Astrocyte (in vitro differentiated cells and primary cell): ENCODE measurements at regions not wholly inside any gene's neighbourhood (a gene's known extent, or its start where the extent isn't known, plus 50 kb on each side); places are given as distances from the start of the nearest gene placed in this dataset.
A peak's percentile ranks its signal among the peaks of the same experiment; 100 is the strongest.

Experiments
- DNase-seq: peaks from one replicate; pipeline ENCODE4 v3.0.0-alpha.2; 2010; ENCODE audit warnings: low read depth
- FAIRE-seq: peaks from 2 replicates; lab custom pipeline; 2011; peaks lifted over from hg19 to GRCh38; lab: Jason Lieb, UNC
- H2AFZ ChIP-seq: 2 replicates; pipeline ENCODE4 v1.6.0; 2012; ENCODE audit warnings: low read depth, low read length, inconsistent platforms
- H3K27ac ChIP-seq: 2 replicates; pipeline ENCODE4 v1.5.1; 2011; ENCODE audit warnings: low read depth, low read length, inconsistent platforms
- H3K27me3 ChIP-seq: 2 replicates; pipeline ENCODE4 v1.6.0; 2011; ENCODE audit warnings: low read length, inconsistent platforms; ENCODE audit not compliant: insufficient read depth
- H3K36me3 ChIP-seq: 2 replicates; pipeline ENCODE4 v1.5.1; 2011; ENCODE audit warnings: low read length, inconsistent platforms; ENCODE audit not compliant: insufficient read depth
- H3K4me1 ChIP-seq: 2 replicates; pipeline ENCODE4 v1.5.1; 2011; ENCODE audit warnings: low read length, inconsistent platforms; ENCODE audit not compliant: insufficient read depth
- H3K4me2 ChIP-seq: 2 replicates; pipeline ENCODE4 v1.6.0; 2012; ENCODE audit warnings: low read length, inconsistent platforms
- H3K4me3 ChIP-seq: 2 replicates; pipeline ENCODE4 v1.5.1; 2011; ENCODE audit warnings: low read depth, mild to moderate bottlenecking, low read length, inconsistent platforms; ENCODE audit not compliant: insufficient read depth
- H3K79me2 ChIP-seq: 2 replicates; pipeline ENCODE4 v1.6.0; 2012; ENCODE audit warnings: mild to moderate bottlenecking, low read length, inconsistent platforms; ENCODE audit not compliant: insufficient read depth
- H3K9ac ChIP-seq: 2 replicates; pipeline ENCODE4 v1.6.0; 2012; ENCODE audit warnings: mild to moderate bottlenecking, low read length, inconsistent platforms
- H3K9me3 ChIP-seq: 2 replicates; pipeline ENCODE4 v1.5.1; 2012; ENCODE audit warnings: low read depth, mild to moderate bottlenecking, low read length, inconsistent platforms; ENCODE audit not compliant: insufficient read depth
- H4K20me1 ChIP-seq: 2 replicates; pipeline ENCODE4 v1.6.0; 2012; ENCODE audit warnings: low read length, inconsistent platforms; ENCODE audit not compliant: insufficient read depth
- H3K27ac Mint-ChIP-seq: one replicate; pipeline ENCODE4 v1.8.0; 2021; ENCODE audit warnings: mild to moderate bottlenecking, mixed read lengths; ENCODE audit not compliant: unreplicated experiment
- H3K27me3 Mint-ChIP-seq: one replicate; pipeline ENCODE4 v1.8.0; 2021; ENCODE audit warnings: low read depth, mixed read lengths; ENCODE audit not compliant: unreplicated experiment
- H3K36me3 Mint-ChIP-seq: one replicate; pipeline ENCODE4 v1.8.0; 2021; ENCODE audit warnings: low read depth, mixed read lengths; ENCODE audit not compliant: unreplicated experiment
- H3K4me1 Mint-ChIP-seq: one replicate; pipeline ENCODE4 v1.8.0; 2021; ENCODE audit warnings: low read depth, mixed read lengths; ENCODE audit not compliant: unreplicated experiment
- H3K4me3 Mint-ChIP-seq: one replicate; pipeline ENCODE4 v1.8.0; 2021; ENCODE audit warnings: mild to moderate bottlenecking, moderate library complexity, mixed read lengths; ENCODE audit not compliant: unreplicated experiment
- H3K9me3 Mint-ChIP-seq: one replicate; pipeline ENCODE4 v1.8.0; 2021; ENCODE audit warnings: mild to moderate bottlenecking, mixed read lengths; ENCODE audit not compliant: unreplicated experiment
- EZH2 ChIP-seq: IDR thresholded peaks from 2 replicates; pipeline ENCODE4 v1.6.1; 2012; ENCODE audit warnings: mild to moderate bottlenecking, low read length, inconsistent platforms; ENCODE audit not compliant: insufficient read depth
- TF ChIP-seq, protein P1 (sequence below): IDR thresholded peaks from 2 replicates; pipeline ENCODE4 v1.5.1; 2011; ENCODE audit warnings: low read depth, mild to moderate bottlenecking, inconsistent platforms, low read length, moderate library complexity; ENCODE audit not compliant: insufficient read depth

DNA sequence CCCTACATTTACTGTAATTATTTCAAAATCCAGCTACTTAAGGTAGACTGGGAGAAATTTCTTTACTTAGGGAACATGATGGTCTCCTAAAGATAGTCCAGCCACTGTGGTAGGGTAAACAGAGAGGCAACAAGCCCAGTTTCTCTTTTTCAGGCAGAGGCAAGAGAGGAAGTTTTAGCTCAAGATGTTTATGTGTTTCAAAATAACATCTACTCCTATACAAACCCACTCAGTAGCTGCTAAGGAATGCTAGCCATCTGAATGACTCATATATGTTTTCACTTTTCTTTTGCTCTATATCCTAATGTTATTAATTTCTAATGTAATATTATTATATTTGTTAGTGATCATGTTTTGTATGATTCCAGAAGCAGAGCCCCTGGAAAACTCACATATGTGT lies 856.6 kb downstream of the PLA2G4A start:
- Histone ChIP-seq H3K36me3 (no peaks in the 10 kb centered on the region), H3K9ac (peak overlapping the region; percentile 42), H3K4me3 (no peak overlapping the region), H2AFZ (no peak overlapping the region), H4K20me1 (no peaks in the 10 kb centered on the region), H3K27ac (peak overlapping the region; percentile 56), H3K9me3 (no peaks in the 10 kb centered on the region), H3K27me3 (no peaks in the 10 kb centered on the region), H3K79me2 (no peaks in the 10 kb centered on the region), H3K4me2 (peak overlapping the region; percentile 64), H3K4me1 (peaks cover 23% of the 10 kb centered on the region)
- Mint-ChIP-seq H3K27ac (peak overlapping the region; percentile 94), H3K9me3 (no peaks in the 10 kb centered on the region), H3K36me3 (no peaks in the 10 kb centered on the region), H3K27me3 (no peaks in the 10 kb centered on the region), H3K4me3 (no peak overlapping the region), H3K4me1 (peaks cover 41% of the 10 kb centered on the region)
- FAIRE-seq (no peak), DNase-seq (peak; percentile 60)
- TF ChIP-seq, protein P1, sequence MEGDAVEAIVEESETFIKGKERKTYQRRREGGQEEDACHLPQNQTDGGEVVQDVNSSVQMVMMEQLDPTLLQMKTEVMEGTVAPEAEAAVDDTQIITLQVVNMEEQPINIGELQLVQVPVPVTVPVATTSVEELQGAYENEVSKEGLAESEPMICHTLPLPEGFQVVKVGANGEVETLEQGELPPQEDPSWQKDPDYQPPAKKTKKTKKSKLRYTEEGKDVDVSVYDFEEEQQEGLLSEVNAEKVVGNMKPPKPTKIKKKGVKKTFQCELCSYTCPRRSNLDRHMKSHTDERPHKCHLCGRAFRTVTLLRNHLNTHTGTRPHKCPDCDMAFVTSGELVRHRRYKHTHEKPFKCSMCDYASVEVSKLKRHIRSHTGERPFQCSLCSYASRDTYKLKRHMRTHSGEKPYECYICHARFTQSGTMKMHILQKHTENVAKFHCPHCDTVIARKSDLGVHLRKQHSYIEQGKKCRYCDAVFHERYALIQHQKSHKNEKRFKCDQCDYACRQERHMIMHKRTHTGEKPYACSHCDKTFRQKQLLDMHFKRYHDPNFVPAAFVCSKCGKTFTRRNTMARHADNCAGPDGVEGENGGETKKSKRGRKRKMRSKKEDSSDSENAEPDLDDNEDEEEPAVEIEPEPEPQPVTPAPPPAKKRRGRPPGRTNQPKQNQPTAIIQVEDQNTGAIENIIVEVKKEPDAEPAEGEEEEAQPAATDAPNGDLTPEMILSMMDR = no peak
- no peak for TF ChIP-seq EZH2

GRCh38 chr1:187689129-187689528 lies 860.4 kb downstream of the PLA2G4A start:
- H3K4me3 Mint-ChIP-seq = no peak overlapping the region
- no peak overlapping the region for H3K27ac Mint-ChIP-seq
- no peak overlapping the region for H2AFZ ChIP-seq
- no peaks in the 10 kb centered on the region for H3K9me3 ChIP-seq
- no peaks in the 10 kb centered on the region for H3K36me3 Mint-ChIP-seq
- peak overlapping the region; percentile 35 for H3K27ac ChIP-seq
- H3K9me3 Mint-ChIP-seq = no peaks in the 10 kb centered on the region
- H3K4me2 ChIP-seq = no peak overlapping the region
- FAIRE-seq (no peak), DNase-seq (peak; percentile 89)
- no peak overlapping the region for H3K9ac ChIP-seq
- no peaks in the 10 kb centered on the region for H3K79me2 ChIP-seq
- no peaks in the 10 kb centered on the region for H3K27me3 Mint-ChIP-seq
- H4K20me1 ChIP-seq = no peaks in the 10 kb centered on the region
- H3K27me3 ChIP-seq = no peaks in the 10 kb centered on the region
- TF ChIP-seq, protein P1 = no peak
- TF ChIP-seq EZH2 = no peak
- H3K4me1 Mint-ChIP-seq = peaks cover 38% of the 10 kb centered on the region
- no peak overlapping the region for H3K4me3 ChIP-seq
- H3K36me3 ChIP-seq = no peaks in the 10 kb centered on the region
- H3K4me1 ChIP-seq = peaks cover 23% of the 10 kb centered on the region

GRCh38 chr1:187691439-187691838 lies 862.7 kb downstream of the PLA2G4A start:
- Histone ChIP-seq H3K4me1 (peaks cover 21% of the 10 kb centered on the region), H2AFZ (no peak overlapping the region), H3K9me3 (no peaks in the 10 kb centered on the region), H4K20me1 (no peaks in the 10 kb centered on the region), H3K4me3 (no peak overlapping the region), H3K9ac (no peak overlapping the region), H3K4me2 (peak overlapping the region; percentile 28), H3K27me3 (no peaks in the 10 kb centered on the region), H3K36me3 (no peaks in the 10 kb centered on the region), H3K79me2 (no peaks in the 10 kb centered on the region), H3K27ac (peak overlapping the region; percentile 70)
- H3K27ac Mint-ChIP-seq = peak overlapping the region; percentile 65
- H3K4me1 Mint-ChIP-seq = peaks cover 39% of the 10 kb centered on the region
- FAIRE-seq = no peak
- no peak for TF ChIP-seq EZH2
- TF ChIP-seq, protein P1 = no peak
- H3K4me3 Mint-ChIP-seq = no peak overlapping the region
- no peaks in the 10 kb centered on the region for H3K36me3 Mint-ChIP-seq
- H3K27me3 Mint-ChIP-seq = no peaks in the 10 kb centered on the region
- DNase-seq = peak; percentile 99
- H3K9me3 Mint-ChIP-seq = no peaks in the 10 kb centered on the region
